Astrocyte of the cerebellum (primary cell): ENCODE measurements at regions not wholly inside any gene's neighbourhood (a gene's known extent, or its start where the extent isn't known, plus 50 kb on each side); places are given as distances from the start of the nearest gene placed in this dataset.
A peak's percentile ranks its signal among the peaks of the same experiment; 100 is the strongest.

ENCODE experiments used
- DNase-seq: peaks from one replicate; pipeline ENCODE4 v3.0.0-alpha.2; 2011; ENCODE audit warnings: low read depth
- H3K4me3 ChIP-seq: 2 replicates; pipeline ENCODE4 v1.5.1; 2011; ENCODE audit warnings: mild to moderate bottlenecking, low read depth, low read length, moderate library complexity
- CTCF ChIP-seq: IDR thresholded peaks from 2 replicates; pipeline ENCODE4 v1.5.1; 2012; ENCODE audit warnings: low read length, low read depth, moderate library complexity, mild to moderate bottlenecking; ENCODE audit errors: missing control alignments
- in situ Hi-C: cut with HindIII; loops from 2 replicates; pipeline ENCODE4 v1.10.0; 2017; ENCODE audit warnings: low sequenced_read_pairs

- TF ChIP-seq CTCF: no peak
- in situ Hi-C loops: no loop called here
- DNase-seq: no peak
- no peak overlapping the region for H3K4me3 ChIP-seq
Measured at GRCh38 chr10:58996063-58996462, 180.4 kb upstream of the PHYHIPL start.

GRCh38 chr10:58996866-58997265 is 179.6 kb upstream of the PHYHIPL start:
- in situ Hi-C loops: no loop called here
- no peak for DNase-seq
- no peak for TF ChIP-seq CTCF
- H3K4me3 ChIP-seq: no peak overlapping the region

GRCh38 chr10:58998924-58999713 is 177.3 kb upstream of the PHYHIPL start:
- TF ChIP-seq CTCF: no peak
- peak; percentile 59 for DNase-seq
- in situ Hi-C loops: no loop called here
- no peak overlapping the region for H3K4me3 ChIP-seq

GRCh38 chr10:59000162-59000825 is 176.1 kb upstream of the PHYHIPL start:
- TF ChIP-seq CTCF: no peak
- no peak for DNase-seq
- in situ Hi-C loops: loop anchor here (25.0 kb wide), 2 partner anchors 112 to 587 kb away; no protein-coding TSS in a partner anchor
- H3K4me3 ChIP-seq: no peak overlapping the region

- DNase-seq: no peak
- in situ Hi-C loops: loop anchor here (25.0 kb wide), 2 partner anchors 110 to 585 kb away; no protein-coding TSS in a partner anchor
- no peak overlapping the region for H3K4me3 ChIP-seq
- TF ChIP-seq CTCF: no peak
Measured at GRCh38 chr10:59002011-59002410, 174.4 kb upstream of the PHYHIPL start.

- TF ChIP-seq CTCF: no peak
Measured at GRCh38 chr10:59003203-59003602, 173.2 kb upstream of the PHYHIPL start.

More at GRCh38 chr10:59003203-59003602, 173.2 kb upstream of the PHYHIPL start:
- in situ Hi-C loops: loop anchor here (25.0 kb wide), 2 partner anchors 109 to 584 kb away; no protein-coding TSS in a partner anchor
- DNase-seq: no peak
- H3K4me3 ChIP-seq: no peak overlapping the region
